HL-60 (cell line): ENCODE measurements at regions not wholly inside any gene's neighbourhood (a gene's known extent, or its start where the extent isn't known, plus 50 kb on each side); places are given as distances from the start of the nearest gene placed in this dataset.
"Not testable (repeated sequence)": the region's sequence is repeated elsewhere in the genome, so short reads cannot be mapped to it uniquely, and the experiment has no call there.

Experiments
- CTCF ChIP-seq: IDR thresholded peaks from one replicate; pipeline ENCODE4 v1.5.1; 2011; ENCODE audit warnings: low read length, control low read depth, inconsistent platforms; ENCODE audit not compliant: insufficient read depth
- GABPA ChIP-seq: IDR thresholded peaks from 2 replicates; pipeline ENCODE4 v1.6.1; 2012; ENCODE audit warnings: low read depth
- POLR2AphosphoS5 ChIP-seq: IDR thresholded peaks from 2 replicates; pipeline ENCODE4 v1.6.1; 2012; ENCODE audit warnings: low read depth
- REST ChIP-seq: IDR thresholded peaks from 2 replicates; pipeline ENCODE4 v1.6.1; 2012; ENCODE audit warnings: low read depth; ENCODE audit not compliant: insufficient replicate concordance

GRCh38 chr14:19337232-19338059 is 96.7 kb downstream of the POTEG start:
- not testable (repeated sequence) for TF ChIP-seq REST, CTCF, POLR2AphosphoS5, GABPA
